Keratinocyte (primary cell): ENCODE measurements at regions not wholly inside any gene's neighbourhood (a gene's known extent, or its start where the extent isn't known, plus 50 kb on each side); places are given as distances from the start of the nearest gene placed in this dataset.

Source experiments
- DNase-seq: peaks from one replicate; pipeline ENCODE4 v3.0.0-alpha.2; 2011; ENCODE audit warnings: low read depth, missing footprints, low spot score
- FAIRE-seq: peaks from 2 replicates; lab custom pipeline; 2011; peaks lifted over from hg19 to GRCh38; lab: Jason Lieb, UNC
- H2AFZ ChIP-seq: 2 replicates; pipeline ENCODE4 v1.6.0; 2012; ENCODE audit warnings: low read length, control low read depth, inconsistent platforms; ENCODE audit not compliant: control insufficient read depth
- H3K27ac ChIP-seq: 2 replicates; pipeline ENCODE4 v1.5.1; 2011; ENCODE audit warnings: low read length; ENCODE audit not compliant: control insufficient read depth, insufficient read depth
- H3K27me3 ChIP-seq: 3 replicates; pipeline ENCODE4 v1.6.0; 2011; ENCODE audit warnings: low read length; ENCODE audit not compliant: control insufficient read depth, insufficient read depth; ENCODE audit errors: extremely low read depth
- H3K36me3 ChIP-seq, 2 experiments: 2 replicates in 1 of 2; 3 replicates in 1 of 2; pipeline ENCODE4 v1.5.1; 2011; ENCODE audit warnings: low read length in 2 of 2, mild to moderate bottlenecking in 1 of 2; ENCODE audit not compliant: control insufficient read depth in 2 of 2, insufficient read depth in 2 of 2; ENCODE audit errors: extremely low read depth in 1 of 2
- H3K4me1 ChIP-seq: 3 replicates; pipeline ENCODE4 v1.5.1; 2011; ENCODE audit warnings: low read length; ENCODE audit not compliant: control insufficient read depth, insufficient read depth; ENCODE audit errors: extremely low read depth
- H3K4me2 ChIP-seq: 3 replicates; pipeline ENCODE4 v1.6.0; 2011; ENCODE audit warnings: low read depth, low read length; ENCODE audit not compliant: control insufficient read depth, insufficient read depth; ENCODE audit errors: extremely low read depth
- H3K4me3 ChIP-seq, 3 experiments: fragments of 200-600 bp in 1 of 3; sonication (generic) in 1 of 3; 2 replicates in 2 of 3; 3 replicates in 1 of 3; pipeline ENCODE4 v1.5.1; 2011 to 2016; ENCODE audit warnings: low read length in 3 of 3, mild to moderate bottlenecking in 3 of 3, control low read depth in 2 of 3, inconsistent platforms in 1 of 3, low read depth in 1 of 3, mixed read lengths in 1 of 3, mixed run types in 1 of 3, moderate library complexity in 1 of 3; ENCODE audit not compliant: control insufficient read depth in 2 of 3, insufficient read depth in 2 of 3; ENCODE audit errors: extremely low read depth in 1 of 3
- H3K79me2 ChIP-seq: 2 replicates; pipeline ENCODE4 v1.6.0; 2012; ENCODE audit warnings: low read length; ENCODE audit not compliant: control insufficient read depth, insufficient read depth
- H3K9ac ChIP-seq: 3 replicates; pipeline ENCODE4 v1.6.0; 2011; ENCODE audit warnings: low read length; ENCODE audit not compliant: control insufficient read depth, insufficient read depth; ENCODE audit errors: extremely low read depth
- H3K9me1 ChIP-seq: 3 replicates; pipeline ENCODE4 v1.6.0; 2011; ENCODE audit warnings: low read length; ENCODE audit not compliant: control insufficient read depth, insufficient read depth; ENCODE audit errors: extremely low read depth
- H3K9me3 ChIP-seq: 2 replicates; pipeline ENCODE4 v1.5.1; 2012; ENCODE audit warnings: low read depth, low read length; ENCODE audit not compliant: control insufficient read depth
- H4K20me1 ChIP-seq: 3 replicates; pipeline ENCODE4 v1.6.0; 2011; ENCODE audit warnings: low read length; ENCODE audit not compliant: control insufficient read depth, insufficient read depth; ENCODE audit errors: extremely low read depth
- CTCF ChIP-seq, 3 experiments: IDR thresholded peaks in 1 of 3; conservative IDR thresholded peaks in 1 of 3; optimal IDR thresholded peaks in 1 of 3; 2 replicates in 2 of 3; 3 replicates in 1 of 3; pipeline versions ENCODE3 to v1.5.1; 2011; ENCODE audit warnings: low read length in 3 of 3, mild to moderate bottlenecking in 3 of 3, moderate library complexity in 2 of 3, control low read depth in 1 of 3, inconsistent platforms in 1 of 3; ENCODE audit not compliant: insufficient read depth in 2 of 3; ENCODE audit errors: extremely low read depth in 1 of 3
- EZH2 ChIP-seq: IDR thresholded peaks from one replicate; pipeline ENCODE4 v1.6.1; 2012; ENCODE audit warnings: inconsistent platforms, mild to moderate bottlenecking, low read length, moderate library complexity
- dilution Hi-C: fragments of 300-500 bp; cut with MboI; formaldehyde crosslinking; loops from one replicate; pipeline ENCODE4 v1.7.0; 2020; ENCODE audit warnings: low sequenced_read_pairs; ENCODE audit not compliant: extremely low pct_ligation_motif_present

GRCh38 chr18:2304378-2305175 lies 266.7 kb downstream of the METTL4 start:
- FAIRE-seq: peak; percentile 75
- Histone ChIP-seq H3K4me1 (peaks cover 33% of the 10 kb centered on the region), H3K9ac (no peak overlapping the region), H3K9me1 (no peaks in the 10 kb centered on the region), H3K27ac (peak overlapping the region; percentile 61), H3K27me3 (no peaks in the 10 kb centered on the region), H3K4me2 (peak overlapping the region; percentile 71), H3K9me3 (no peaks in the 10 kb centered on the region), H4K20me1 (no peaks in the 10 kb centered on the region), H3K36me3 (no peaks in the 10 kb centered on the region), H3K4me3 (peak overlapping the region in 1 of 3 experiments; percentile 30), H3K79me2 (no peaks in the 10 kb centered on the region), H2AFZ (no peak overlapping the region)
- TF ChIP-seq CTCF (optimal IDR thresholded peaks at IDR 0.05 in 1 of 3, IDR thresholded peaks at IDR 0.05 in 1 of 3, conservative IDR thresholded peaks at IDR 0.05 in 1 of 3; ENCODE audit: extremely low read depth in 1 of 3, insufficient read depth in 2 of 3, low read length in 3 of 3): no peak
- TF ChIP-seq EZH2: no peak
- DNase-seq: peak; percentile 15
- dilution Hi-C loops: no loop called here

GRCh38 chr18:2306606-2307005 lies 264.7 kb downstream of the METTL4 start:
- Histone ChIP-seq H3K4me2 (no peak overlapping the region), H4K20me1 (no peaks in the 10 kb centered on the region), H3K4me1 (peaks cover 33% of the 10 kb centered on the region), H2AFZ (no peak overlapping the region), H3K36me3 (no peaks in the 10 kb centered on the region), H3K9me1 (no peaks in the 10 kb centered on the region), H3K4me3 (no peak overlapping the region), H3K27ac (no peak overlapping the region), H3K9me3 (no peaks in the 10 kb centered on the region), H3K27me3 (no peaks in the 10 kb centered on the region), H3K79me2 (no peaks in the 10 kb centered on the region), H3K9ac (no peak overlapping the region)
- TF ChIP-seq EZH2: no peak
- no peak for TF ChIP-seq CTCF (optimal IDR thresholded peaks at IDR 0.05 in 1 of 3, IDR thresholded peaks at IDR 0.05 in 1 of 3, conservative IDR thresholded peaks at IDR 0.05 in 1 of 3; ENCODE audit: extremely low read depth in 1 of 3, insufficient read depth in 2 of 3, low read length in 3 of 3)
- FAIRE-seq: no peak
- dilution Hi-C loops: no loop called here
- no peak for DNase-seq
